Heart left ventricle (tissue), 13 donors: ENCODE measurements at regions not wholly inside any gene's neighbourhood (a gene's known extent, or its start where the extent isn't known, plus 50 kb on each side); places are given as distances from the start of the nearest gene placed in this dataset.

Experiments used
- POLR2A ChIP-seq, 2 donors: fragments of 450-650 bp; IDR thresholded peaks; one replicate each; pipeline ENCODE4 v1.6.1; 2017; ENCODE audit warnings: antibody characterized with exemption in 2 of 2, mild to moderate bottlenecking in 2 of 2, moderate library complexity in 2 of 2
- TF ChIP-seq, protein P1 (sequence below), 12 donors: fragments of 200-600 bp; sonication (generic) in 4 of 12; IDR thresholded peaks; one replicate each; pipeline versions ENCODE4 v1.5.0 to v1.8.0; 2018 to 2022; ENCODE audit warnings: antibody characterized with exemption in 12 of 12, mild to moderate bottlenecking in 5 of 12
- donor health status: ischemic (EF 13 %, LVEDD 7.1; RV severe dilation, severe dysfunction).
- donor health status: DM: no; HTN: yes; CAD: no.
- donor health status: DM: no; HTN: no; CAD: no.
- donor health status: ischemic (EF 25% LVEDD 6.9; RV normal size, moderate dysfunction).
- donor health status: ischemic (EF 25% LVEDD 5.7; RV mildly dilated, moderate dysfunction).
- donor health status: ischemic (EF 35%, LVEDD 5.7; RV mildly dilated, moderate dysfunction).
- donor health status: nonischemic (EF 11% LVEDD 7.7; RV severe dilation, severe dysfunction).
- donor health status: DM: yes; HTN: yes; CAD: no.
- donor health status: PGD.
- donor health status: ischemic (EF 29% LVEDD 5.4; RV normal size, mild dysfunction).
- donor health status: nonischemic (EF 23%, LVEDD 6.1; RV moderate dilation, normal function).

DNA sequence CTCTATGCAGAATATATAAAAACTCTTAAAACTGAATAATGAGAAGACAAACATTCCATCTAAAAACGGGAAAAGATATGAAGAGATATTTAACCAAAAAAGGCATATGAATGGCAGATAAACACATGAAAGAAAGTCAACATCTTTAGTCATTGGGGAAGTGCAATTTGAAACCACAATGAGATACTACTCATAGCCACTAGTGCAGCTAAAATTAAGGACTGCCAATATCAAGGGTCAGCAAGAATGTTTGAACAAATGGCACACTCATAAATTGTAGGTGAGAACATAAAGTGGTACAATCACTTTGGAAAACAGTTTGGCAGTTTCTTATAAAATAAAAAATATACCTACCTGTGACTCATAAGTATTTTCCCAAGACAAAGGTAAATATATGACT lies 534.9 kb upstream of the DIPK2B start:
- TF ChIP-seq POLR2A (IDR thresholded peaks at IDR 0.05), result no peak
- TF ChIP-seq, protein P1, sequence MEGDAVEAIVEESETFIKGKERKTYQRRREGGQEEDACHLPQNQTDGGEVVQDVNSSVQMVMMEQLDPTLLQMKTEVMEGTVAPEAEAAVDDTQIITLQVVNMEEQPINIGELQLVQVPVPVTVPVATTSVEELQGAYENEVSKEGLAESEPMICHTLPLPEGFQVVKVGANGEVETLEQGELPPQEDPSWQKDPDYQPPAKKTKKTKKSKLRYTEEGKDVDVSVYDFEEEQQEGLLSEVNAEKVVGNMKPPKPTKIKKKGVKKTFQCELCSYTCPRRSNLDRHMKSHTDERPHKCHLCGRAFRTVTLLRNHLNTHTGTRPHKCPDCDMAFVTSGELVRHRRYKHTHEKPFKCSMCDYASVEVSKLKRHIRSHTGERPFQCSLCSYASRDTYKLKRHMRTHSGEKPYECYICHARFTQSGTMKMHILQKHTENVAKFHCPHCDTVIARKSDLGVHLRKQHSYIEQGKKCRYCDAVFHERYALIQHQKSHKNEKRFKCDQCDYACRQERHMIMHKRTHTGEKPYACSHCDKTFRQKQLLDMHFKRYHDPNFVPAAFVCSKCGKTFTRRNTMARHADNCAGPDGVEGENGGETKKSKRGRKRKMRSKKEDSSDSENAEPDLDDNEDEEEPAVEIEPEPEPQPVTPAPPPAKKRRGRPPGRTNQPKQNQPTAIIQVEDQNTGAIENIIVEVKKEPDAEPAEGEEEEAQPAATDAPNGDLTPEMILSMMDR (IDR thresholded peaks at IDR 0.05), result no peak
